ENCODE measurements at regions not wholly inside any gene's neighbourhood (a gene's known extent, or its start where the extent isn't known, plus 50 kb on each side); places are given as distances from the start of the nearest gene placed in this dataset.

- DNase-seq, result no peak
Measured at GRCh38 chr1:39141925-39142324, 62.6 kb upstream of the MACF1 start.

- DNase-seq, result no peak
Measured at GRCh38 chr1:39142401-39143060, 62.0 kb upstream of the MACF1 start.

GRCh38 chr1:39144924-39145323, 59.6 kb upstream of the MACF1 start:
- DNase-seq, result no peak

- no peak for DNase-seq
Measured at GRCh38 chr1:39145331-39145965, 59.0 kb upstream of the MACF1 start.

DNA sequence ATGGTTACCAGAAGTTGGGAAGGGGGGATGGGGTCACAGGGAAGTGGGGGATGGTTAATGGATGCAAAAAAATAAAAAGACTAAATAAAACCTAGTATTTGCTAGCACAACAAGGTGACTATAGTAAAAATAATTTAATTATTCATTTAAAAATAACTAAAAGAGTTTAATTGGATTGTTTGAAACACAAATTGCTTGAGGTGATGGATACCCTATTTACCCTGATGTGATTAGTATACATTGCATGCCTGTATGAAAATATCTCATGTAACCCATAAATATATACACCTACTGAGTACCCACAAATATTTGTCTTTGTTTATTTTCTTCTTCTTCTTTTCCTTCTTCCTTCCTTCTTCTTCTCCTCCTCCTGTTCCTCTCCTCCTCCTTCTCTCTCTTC, 57.8 kb upstream of the MACF1 start:
- no peak for DNase-seq

DNA sequence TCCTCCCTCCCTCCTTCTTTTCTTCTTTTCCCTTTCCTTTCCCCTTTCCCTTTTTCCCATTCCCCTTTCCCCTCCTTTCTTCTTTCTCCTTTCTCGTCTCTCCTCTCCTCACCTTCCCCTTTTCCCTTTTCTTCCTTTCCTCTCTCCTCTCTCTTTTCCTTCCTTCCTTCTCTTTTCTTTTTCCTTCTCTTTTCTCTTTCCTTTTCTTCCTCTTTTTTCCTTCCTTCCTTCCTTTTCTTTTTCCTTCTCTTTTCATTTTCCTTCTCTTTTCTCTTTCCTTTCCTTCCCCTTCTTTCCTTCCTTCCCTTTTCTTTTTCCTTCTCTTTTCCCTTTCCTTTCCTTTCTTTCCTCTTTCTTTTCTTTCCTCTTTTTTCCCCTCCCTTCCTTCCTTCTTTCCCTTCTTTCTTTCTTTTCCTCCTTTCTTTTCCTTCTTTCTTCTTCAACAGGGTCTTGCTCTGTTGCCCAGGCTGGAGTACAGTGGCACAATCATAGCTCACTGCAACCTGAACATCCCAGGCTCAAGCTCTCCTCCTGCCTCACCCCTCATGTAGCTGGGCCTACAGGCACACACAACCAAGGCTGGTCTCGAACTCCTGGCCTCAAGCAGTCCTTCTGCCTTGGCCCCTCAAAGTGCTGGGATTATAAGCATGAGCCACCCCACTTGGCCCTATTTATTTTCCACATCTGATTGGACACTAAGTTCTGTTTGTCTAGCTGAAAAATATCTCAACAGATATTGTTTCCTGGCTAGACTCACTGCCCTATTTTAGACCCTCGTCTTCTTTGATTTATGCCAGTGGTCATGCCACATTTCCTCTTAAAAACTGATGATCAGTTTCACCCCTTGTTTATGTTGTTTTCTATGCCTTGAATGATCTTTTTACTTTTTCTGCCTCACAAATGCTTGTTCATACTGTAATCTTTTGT, 57.1 kb upstream of the MACF1 start:
- no peak for DNase-seq

- DNase-seq, result no peak
Measured at GRCh38 chr1:39148942-39149341, 55.6 kb upstream of the MACF1 start.

GRCh38 chr1:39149509-39149908, 55.0 kb upstream of the MACF1 start:
- no peak for DNase-seq

DNA sequence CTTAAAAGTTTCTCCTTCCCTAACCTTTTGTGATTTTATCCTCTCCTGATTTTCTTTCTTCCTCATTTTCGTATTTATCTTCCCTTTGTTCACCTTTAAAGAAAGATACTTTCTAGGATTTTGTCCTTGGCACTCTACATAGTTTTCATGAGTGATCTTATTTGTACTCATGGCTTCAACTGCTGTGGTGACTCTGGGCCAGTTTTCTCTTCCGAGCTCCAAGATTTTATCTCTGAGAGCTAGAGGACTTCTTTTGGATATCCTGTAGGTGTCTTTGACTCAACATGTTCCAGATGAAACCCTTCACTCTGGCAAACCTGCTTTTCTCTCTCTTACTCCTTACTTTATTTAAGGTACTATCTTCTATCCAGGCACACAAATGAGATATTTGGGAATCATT, 53.7 kb upstream of the MACF1 start:
- DNase-seq, result no peak

DNA sequence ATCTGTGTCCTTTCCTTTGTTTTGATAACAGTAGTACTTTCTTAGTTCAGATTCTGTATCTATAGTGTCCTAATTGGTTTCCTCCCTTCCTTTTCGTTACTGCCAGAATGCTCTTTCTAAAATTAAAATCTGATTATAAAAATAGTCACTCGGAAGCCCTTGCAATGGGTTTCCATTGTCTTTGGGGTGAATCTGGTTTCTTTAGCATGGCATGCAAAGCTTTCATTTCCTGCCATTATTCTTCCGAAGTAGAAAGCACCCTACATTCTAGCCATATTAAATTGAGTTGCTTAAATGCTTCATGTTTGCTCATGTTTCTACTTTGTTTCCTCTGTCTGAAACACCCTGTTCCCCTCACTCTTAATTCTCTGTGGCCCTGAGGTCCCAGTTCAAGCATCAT, 53.2 kb upstream of the MACF1 start:
- no peak for DNase-seq

- DNase-seq, result no peak
Measured at GRCh38 chr1:39152923-39153322, 51.6 kb upstream of the MACF1 start.

DNA sequence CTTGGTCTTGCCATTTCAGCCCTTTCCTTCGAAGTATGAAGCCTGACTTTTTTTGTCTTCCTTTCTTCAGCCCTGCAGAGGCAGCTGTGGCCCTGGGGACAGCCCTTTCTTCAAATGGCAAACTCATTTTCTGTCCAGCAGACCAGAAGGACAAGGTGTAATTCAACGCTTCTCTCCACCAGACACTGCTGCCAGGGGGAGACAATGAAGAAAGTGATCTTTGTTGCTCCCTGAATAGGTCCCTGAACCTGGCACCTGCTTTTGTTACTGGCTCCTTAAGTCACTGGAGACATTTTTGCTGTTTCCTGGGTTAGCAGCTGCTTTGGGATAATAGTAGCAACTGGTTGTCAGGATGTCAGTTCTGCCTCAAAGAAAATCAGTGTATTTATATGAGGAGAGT, 50.8 kb upstream of the MACF1 start:
- no peak for DNase-seq

DNA sequence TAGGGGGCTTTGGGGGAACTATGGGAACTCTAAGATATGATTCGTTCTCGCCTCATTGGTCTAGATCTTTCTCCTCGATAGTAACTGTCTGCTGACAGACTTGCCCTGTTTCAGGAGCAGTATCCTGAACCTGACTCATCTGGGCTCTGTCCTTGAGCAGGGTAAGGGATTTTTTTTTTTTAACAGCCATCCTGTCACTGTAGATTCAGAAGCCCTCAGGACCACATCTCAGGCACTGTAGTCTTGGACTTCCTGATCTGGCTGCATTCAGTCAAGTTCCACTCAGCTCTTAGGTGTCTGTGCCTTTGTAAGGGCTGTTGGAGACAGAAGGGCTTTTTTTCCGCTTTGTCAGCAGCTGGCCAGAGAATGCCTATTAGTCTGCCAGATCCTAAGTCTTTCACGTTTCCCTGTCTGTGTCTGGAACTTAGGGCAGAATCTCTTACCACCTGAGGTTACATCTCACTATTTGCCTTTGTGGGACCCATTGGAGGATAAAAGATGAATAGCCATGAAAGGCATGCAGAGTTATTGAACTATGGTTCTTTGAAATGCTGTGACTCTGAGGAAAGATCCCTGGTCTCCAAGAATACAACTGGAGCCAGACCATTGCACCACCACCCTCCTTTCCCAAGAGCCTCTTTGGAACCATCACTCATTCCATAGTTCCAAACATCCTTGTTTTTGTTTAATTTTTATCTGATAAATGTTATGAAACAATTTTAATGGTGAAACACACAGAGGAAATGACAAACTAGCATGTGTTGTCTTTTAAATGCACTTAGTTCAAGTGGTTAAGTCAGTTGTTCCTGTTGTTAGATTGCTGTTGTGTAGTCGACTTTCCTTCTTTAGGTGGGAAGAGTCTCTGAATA, 49.7 kb upstream of the MACF1 start:
- no peak for DNase-seq
